ENCODE measurements at regions not wholly inside any gene's neighbourhood (a gene's known extent, or its start where the extent isn't known, plus 50 kb on each side); places are given as distances from the start of the nearest gene placed in this dataset.

- no peak for TF ChIP-seq ZNF724P (CRISPR knock-in tag; IDR thresholded peaks at IDR 0.05; ENCODE audit: borderline replicate concordance)
- no peak for TF ChIP-seq ZSCAN29 (CRISPR knock-in tag; conservative IDR thresholded peaks at IDR 0.05)
- no peak for TF ChIP-seq CHD2 (IDR thresholded peaks at IDR 0.05; ENCODE audit: low read depth, low read length)
- no peak for TF ChIP-seq ZFP36L2 (CRISPR knock-in tag; IDR thresholded peaks at IDR 0.05)
- TF ChIP-seq ZNF607 (CRISPR knock-in tag; IDR thresholded peaks at IDR 0.05; ENCODE audit: borderline replicate concordance), result no peak
- no peak for TF ChIP-seq MTF2 (CRISPR knock-in tag; IDR thresholded peaks at IDR 0.05; ENCODE audit: borderline replicate concordance)
- TF ChIP-seq ZNF460 (CRISPR knock-in tag; IDR thresholded peaks at IDR 0.05; ENCODE audit: borderline replicate concordance), result no peak
- no peak for TF ChIP-seq NRL (CRISPR knock-in tag; IDR thresholded peaks at IDR 0.05; ENCODE audit: borderline replicate concordance)
- no peak for TF ChIP-seq SNAPC4 (CRISPR knock-in tag; IDR thresholded peaks at IDR 0.05)
- no peak for TF ChIP-seq EEA1 (CRISPR knock-in tag; IDR thresholded peaks at IDR 0.05; ENCODE audit: borderline replicate concordance)
- TF ChIP-seq MZF1 (CRISPR knock-in tag; IDR thresholded peaks at IDR 0.05; ENCODE audit: borderline replicate concordance), result no peak
Measured at GRCh38 chr16:85326794-85327181, 214.5 kb upstream of the CIBAR2 start (continued).
